ENCODE measurements at regions not wholly inside any gene's neighbourhood (a gene's known extent, or its start where the extent isn't known, plus 50 kb on each side); places are given as distances from the start of the nearest gene placed in this dataset.
"Not testable (repeated sequence)": the region's sequence is repeated elsewhere in the genome, so short reads cannot be mapped to it uniquely, and the experiment has no call there.

DNA sequence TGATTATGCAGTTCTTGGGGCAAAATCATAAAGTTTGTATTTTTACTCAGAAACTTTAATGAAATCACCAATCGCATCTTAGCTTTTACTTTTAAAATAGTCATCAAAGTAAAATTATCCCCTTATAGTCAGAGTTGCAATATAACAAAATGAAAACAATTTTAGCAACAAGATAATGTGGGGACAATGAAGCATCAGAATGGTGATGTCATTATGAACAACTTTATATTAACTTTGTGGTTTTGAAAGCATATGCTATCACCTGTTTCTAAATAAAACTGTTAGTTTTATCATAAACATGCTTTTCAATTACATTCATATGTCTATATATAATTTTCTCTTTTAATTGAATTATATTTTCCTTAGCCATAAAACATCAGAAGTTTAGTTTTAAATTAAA, 856.8 kb downstream of the CDH9 start:
- DNase-seq: no peak

DNA sequence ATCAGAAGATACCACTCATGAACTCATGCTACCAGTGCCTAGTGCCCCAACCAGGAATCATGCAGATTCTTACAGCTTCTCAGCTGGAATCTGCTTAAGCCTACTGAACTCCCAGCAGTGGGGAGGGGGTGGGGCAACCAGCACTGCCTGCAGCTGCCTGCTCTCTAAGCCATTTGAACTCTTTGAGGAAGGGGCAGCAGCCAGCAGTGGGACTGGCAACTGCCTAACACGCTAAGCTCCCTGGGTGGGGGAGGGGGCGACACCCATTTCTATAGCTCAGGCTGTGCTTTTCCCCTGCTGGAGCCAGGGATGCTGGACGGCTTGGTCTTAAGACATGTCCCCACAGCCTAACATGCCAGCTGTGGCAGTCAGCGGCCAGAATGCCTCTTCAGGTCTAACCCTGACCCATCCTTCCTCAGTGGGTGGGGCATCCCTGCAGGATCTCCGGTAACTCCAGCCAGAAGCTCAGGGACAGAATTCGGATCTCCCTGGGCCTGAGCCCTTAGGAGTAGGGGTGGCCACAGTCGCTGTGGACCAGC, 889.7 kb downstream of the CDH9 start:
- no peak for DNase-seq

DNA sequence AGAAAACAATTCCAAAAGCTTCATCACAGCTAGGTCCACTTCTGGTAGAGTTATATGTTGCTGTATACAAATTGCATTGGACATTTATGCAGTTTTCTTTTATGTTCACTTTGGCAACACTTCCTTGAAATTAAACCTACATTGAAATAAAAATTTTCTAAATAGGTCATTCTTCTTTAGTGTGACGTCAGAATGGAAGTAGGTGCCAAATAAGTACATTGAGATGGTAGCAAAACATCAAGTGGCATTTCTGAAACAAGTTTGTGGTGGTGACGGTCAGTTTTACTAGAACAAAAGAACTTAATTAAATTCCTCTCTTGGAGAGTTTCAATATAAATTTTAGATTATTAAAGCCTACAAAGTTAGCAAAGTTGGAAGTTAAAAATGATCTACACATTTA, 895.1 kb downstream of the CDH9 start:
- no peak for DNase-seq

DNA sequence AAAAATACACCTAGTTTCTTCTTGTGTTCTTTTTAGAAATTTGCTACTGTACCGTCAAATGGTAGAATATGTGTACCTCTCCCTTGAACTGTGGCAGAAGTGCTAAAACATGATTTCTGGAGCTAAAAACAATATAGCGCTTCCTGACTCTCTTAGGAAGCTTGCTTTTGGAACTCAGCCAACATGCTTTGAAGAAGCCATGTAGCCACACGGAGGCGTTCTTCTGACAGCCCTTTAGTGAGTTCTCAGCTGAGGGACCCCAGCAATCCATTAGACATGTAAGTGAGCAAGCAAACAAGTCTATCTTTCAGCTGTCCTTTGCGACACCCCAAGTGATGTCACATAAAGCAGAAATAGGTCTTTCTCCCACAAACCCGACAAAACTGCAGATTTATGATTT, 917.0 kb downstream of the CDH9 start:
- DNase-seq: peak in 1 of 2 experiments; percentile 31

DNA sequence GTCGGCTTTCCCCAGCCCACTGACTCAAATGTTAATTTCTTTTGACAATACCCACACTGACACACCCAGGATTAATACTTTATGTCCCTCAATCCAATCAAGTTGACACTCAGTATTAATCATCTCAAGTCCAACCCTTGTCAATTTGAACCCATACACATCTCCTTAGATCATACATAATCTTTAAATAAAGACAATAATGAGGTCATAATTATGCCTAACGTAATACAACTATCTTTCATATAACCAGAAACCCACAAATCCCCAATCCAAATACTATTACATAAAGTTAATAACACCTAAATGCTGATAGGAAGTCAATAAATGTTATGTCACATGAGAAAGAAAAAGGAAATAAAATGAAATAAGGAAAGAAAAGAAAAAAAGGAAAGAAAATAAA, 934.2 kb downstream of the CDH9 start:
- no peak for DNase-seq

DNA sequence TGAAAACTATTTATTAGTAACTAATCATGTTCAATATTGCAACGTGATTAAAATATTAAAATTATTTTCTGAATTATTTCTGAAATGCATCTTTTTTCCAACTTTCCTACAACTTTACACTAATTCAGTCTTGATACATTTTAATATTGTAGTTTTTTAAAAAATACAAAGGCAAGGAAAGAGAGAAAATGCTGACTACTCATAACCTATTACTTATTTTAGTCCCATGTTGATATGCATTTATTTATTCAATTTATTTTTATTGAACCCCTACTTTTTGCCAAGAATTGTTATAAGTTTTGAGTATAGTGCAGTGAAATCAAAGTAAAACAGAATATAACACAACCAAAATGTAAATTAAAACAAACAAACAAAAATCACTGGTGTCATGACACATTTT, 978.2 kb downstream of the CDH9 start:
- no peak for DNase-seq

DNA sequence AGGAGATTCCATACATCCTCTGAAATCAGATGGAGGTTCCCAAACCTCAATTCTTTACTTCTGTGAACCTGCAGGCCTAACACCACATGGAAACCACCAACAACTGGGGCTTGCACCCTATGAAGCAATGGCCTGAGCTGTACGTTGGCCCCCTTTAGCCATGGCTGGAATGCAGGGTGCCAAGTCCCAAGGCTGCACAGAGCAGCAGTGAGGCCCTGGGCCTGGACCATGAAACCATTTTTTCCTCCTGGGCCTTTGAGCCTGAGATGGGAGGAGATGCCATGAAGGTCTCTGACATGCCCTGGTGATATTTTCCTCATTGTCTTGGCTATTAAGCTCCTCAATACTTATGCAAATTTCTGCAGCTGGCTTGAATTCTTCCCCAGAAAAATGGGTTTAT, 983.8 kb downstream of the CDH9 start:
- no peak for DNase-seq

DNA sequence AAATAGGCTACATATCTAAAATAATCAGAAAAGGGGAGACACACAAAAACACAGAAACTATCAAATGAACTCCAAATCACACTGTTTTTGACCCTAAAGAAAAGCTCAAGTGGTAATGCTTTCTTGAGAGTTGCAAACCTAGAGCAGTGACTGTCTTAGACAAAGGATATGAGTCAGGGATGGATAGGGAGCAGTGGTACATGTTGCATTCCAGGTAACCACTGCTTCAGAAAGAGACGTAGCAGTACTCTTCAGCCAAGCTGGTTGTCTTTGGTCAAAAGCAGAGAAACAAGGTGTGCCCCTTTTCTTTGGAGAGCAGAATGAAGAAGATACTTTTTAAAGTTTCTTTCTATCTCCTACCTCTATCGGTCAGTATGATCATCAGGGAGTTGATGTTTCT, 1003.6 kb downstream of the CDH9 start:
- no peak for DNase-seq

DNA sequence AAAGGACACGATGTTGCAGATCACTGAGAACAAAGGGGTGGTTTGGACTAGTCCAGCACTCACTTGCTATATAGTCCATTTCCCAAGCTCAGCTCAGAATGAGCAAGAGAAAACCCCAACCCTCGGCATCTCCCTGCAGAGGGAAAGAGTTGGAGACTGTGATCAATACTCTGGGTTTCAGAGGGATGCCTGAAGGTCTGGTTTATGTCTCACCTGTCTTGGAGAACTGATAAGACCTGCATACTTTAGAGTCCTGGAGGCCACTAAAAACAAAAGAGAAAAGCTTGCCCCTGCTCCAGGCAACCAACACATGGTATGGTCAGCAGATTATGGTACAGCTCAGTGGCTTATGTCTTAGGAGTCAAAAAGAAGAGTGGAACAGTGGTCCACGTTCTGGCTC, 1006.9 kb downstream of the CDH9 start:
- no peak for DNase-seq

DNA sequence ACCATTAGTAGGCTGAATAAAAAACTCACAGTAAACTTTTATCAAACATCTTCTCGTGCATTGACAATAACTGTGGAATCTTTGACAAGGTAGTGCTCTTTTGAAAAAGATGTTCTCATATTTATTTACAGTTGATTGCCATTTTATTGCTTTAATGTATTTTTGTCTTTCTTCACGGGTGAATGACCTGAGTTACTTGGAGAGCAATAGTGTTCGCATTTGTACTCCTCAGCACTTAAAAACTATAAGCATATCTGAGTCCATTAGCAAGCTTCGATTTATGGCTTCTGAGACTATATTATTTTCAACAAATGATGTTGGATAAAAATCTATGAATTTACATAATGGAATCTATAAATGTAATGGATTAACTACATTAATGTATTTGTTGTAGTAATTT, 1012.3 kb downstream of the CDH9 start:
- no peak for DNase-seq

DNA sequence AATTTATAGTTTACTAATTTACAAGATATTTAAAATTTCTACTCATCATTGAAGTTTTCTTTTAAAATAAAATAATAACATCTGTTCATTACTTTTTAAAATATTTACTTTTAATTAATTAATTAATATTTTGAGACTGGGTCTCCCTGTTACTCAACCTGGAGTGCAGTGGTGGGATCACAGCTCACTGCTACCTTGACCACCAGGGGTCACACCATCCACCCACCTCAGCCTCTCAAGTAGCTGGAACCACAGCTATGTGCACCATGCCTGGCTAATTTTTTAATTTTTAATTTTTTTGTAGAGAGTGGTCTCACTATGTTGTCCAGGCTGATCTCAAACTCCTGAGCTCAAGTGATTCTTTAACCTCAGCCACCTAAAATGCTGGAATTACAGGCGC, 1013.6 kb downstream of the CDH9 start:
- DNase-seq: peak in 1 of 2 experiments; percentile 13

DNA sequence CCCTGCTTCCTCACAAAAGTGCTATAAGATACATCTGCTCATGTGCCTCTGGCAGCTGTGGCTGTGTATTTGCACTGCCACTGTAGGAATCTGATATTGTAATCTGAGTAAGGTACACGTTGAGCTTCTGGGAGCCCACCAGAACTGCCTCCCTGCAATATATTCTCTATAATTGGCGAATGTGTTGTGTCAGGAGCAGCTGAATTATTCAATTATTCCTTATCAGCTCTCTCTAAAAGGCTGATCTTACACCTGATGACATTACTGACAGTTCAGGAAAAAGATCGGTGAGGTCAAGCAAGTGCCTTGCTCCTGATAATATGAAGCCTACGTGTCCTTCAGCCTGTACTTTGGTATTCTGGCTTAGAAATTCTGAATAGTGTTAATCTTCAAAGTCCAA, 1015.0 kb downstream of the CDH9 start:
- DNase-seq: no peak

DNA sequence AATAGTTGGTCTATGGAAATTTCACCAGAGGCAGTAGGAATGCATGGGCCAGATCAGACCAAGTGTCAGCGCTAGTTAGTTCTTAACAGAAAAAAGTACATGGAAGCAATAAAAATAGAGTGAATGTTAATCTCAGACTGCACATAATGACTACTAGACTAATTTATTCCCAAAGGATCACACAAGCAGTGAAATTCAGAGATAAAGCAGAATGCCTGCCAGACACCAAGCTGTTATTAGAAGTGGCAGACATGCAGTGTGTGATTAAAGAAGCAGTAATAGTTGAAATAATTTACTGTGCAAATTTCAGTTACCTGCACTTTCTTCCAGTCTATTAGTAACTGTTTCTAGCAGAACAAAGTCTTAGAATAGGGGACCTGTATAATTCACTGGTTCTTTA, 1024.2 kb downstream of the CDH9 start:
- DNase-seq: no peak

DNA sequence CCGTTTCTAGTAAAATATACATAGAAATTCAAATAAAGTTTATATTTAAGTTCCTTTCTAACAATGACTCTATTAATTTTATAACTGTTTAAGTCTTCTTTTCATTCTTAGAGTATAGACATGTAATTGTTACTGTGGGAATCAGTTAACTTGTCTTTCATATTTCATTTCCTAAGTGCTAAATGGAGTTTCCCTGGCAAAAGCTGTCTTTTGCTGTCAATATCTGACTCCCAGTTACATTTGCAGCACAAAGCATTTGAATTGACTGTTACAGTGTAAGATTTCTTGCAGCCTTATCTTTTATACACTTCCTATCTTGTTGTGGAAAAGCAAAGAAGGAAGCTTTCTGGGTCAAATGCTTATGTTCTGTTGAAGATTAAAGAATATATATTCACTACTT, 1026.3 kb downstream of the CDH9 start:
- no peak for DNase-seq

DNA sequence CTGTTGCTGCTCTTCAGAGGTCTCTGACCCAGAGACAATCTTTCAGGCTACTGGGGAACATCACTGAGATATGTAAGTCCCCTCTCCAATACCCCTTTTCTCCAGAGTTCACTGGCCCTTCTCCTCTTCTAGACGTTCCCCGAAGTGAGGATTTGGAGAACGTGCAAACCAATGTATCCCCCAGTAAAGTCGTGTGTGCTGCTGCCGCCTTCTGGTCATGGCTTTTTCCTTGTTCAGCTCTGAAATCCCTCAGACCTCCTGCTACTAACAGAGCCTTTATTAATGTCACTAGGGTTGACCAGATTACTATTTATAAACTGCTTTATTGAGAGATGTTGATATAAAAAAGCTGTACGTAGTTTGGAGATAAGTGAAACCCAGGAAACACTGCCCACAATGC, 1028.6 kb downstream of the CDH9 start:
- DNase-seq: peak in 1 of 2 experiments; percentile 27

DNA sequence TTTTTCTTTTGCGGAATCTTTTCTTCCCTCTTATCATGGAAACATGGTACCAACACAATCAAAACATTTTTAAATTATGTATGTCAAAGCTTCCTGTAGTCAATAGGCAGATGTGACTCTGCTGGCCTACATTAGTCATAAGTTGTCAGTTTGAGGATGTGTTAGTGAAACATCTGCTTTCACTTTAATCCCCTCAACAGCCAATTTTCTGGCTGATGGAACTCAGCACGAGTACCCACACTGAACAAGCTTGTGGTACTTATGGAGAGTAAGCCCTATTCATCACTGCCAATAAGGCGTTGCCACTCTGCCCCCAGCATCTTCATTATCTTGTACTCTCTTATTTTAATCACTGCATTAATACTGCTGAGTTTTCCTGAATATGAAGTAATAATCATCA, 1034.4 kb downstream of the CDH9 start:
- DNase-seq: no peak

DNA sequence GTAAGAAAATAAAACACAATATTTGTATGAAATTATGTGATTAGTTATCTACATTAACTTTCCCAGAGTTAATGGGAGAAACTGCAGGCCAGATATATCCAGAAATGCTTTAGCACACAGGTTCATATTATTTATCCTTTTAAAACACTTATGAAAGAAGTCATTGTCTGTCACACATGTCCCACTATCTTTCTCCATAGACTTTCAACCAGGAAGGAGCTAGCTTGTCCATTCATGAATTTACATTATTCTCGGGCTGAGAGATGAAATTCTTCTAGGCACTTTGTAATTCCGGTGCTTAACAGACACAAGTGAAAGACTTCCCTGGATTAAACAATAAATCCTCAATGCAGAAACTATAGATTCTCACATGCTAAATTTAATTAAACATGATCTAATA, 1043.2 kb downstream of the CDH9 start:
- no peak for DNase-seq

DNA sequence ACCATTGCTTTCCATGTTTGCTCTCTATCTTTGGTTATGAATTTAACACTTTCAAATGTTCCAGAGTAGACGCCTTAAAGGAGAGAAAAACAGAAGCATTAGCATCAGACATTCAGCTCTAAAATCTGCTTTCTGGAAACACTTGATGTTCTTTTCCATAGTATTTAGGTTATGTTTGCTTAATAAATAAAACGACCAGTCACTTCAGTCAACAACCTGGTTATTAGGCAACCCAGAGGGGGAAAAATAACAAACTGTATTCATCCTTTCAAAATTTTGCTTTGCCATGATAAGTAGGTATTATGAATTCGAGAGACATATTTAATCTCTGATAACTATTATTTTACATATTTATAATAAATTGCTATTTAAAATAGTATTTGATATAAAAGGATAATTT, 1044.7 kb downstream of the CDH9 start:
- DNase-seq: no peak

DNA sequence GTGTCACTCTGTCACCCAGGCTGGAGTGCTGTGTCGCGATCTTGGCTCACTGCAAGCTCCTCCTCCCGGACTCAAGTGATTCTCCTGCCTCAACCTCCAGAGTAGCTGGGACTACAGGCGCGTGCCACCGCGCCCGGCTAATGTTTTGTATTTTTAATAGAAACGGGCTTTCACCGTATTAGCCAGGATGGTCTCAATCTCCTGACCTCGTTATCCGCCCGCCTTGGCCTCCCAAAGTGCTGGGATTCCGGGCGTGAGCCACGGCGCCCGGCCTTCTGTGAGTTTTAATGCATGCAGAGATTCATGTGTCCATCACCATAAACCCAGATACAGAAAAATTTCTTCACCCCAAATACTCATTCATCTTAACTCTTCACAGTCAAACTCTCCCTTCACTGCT, 1046.7 kb downstream of the CDH9 start:
- DNase-seq: no peak

DNA sequence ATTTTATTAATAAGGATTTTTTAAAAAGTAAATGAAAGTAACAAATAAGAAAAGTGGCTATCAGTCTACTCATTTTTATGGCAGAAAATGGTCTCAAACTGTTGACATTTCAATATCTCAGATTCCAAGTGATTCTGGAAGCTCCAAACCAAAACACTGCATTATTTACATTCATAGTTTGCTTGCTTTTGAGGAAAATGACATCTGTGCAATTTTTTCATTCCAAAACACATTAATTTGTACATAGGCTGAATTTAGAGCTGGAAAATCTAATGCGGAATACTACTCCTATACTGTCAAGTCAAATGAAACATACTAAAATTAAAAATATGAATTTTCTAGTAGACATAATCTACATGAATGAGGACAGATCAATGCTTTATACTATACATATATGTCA, 1047.6 kb downstream of the CDH9 start:
- no peak for DNase-seq

DNA sequence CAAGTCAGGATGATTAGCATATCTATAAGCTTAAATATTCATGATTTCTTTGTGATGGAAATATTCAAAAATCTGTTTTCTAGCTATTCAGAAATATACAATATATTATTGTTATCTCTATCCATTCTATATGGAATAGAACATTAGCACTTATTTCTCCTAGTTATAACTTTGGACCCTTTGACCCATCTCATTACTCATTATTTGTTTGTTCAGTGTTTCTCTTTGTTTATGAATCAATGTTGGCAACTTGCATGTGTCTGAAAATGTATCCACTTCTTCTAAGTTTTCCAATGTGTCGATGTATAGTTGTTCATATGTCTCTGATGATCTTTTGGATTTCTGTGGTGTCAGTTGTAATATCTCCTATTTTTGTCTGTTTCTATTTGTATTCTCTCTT, 1059.3 kb downstream of the CDH9 start:
- no peak for DNase-seq

DNA sequence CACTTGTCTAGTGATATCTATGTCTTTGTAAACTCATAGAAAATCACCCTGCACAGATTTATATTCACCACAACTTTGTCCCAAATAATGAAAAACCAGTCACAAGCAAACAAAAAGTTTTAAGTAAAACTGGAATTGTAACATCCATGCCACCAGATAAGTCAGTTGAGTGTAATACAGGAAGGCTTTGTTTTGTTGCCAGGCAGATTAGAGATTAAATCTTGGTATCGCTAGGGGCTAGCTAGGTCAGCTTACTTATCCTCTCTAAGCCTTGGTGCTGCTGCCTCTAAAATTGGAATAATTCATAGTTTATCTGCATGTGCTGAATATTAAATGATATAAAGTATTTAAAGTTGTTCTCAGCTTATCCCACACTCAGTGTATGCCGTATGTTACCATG, 1062.5 kb downstream of the CDH9 start:
- no peak for DNase-seq

DNA sequence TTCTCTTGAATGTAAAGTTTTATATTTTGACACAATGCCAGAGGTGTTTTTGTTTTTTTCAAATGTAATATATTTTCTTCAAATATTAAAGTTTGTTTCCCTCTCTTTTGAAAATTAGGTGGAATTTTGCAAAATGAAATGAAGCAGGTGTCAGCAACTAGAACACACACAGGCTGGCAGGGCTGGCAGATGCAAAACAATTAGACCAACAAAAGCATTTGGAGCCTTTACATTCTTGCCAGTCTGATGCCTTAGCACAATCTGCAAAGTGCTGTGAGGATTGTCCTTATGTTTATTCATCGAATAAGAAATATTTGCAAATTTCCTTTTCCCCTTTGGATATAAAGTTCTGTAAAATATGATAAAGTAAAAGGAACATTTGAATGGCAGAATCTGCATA, 1063.9 kb downstream of the CDH9 start:
- DNase-seq: no peak

DNA sequence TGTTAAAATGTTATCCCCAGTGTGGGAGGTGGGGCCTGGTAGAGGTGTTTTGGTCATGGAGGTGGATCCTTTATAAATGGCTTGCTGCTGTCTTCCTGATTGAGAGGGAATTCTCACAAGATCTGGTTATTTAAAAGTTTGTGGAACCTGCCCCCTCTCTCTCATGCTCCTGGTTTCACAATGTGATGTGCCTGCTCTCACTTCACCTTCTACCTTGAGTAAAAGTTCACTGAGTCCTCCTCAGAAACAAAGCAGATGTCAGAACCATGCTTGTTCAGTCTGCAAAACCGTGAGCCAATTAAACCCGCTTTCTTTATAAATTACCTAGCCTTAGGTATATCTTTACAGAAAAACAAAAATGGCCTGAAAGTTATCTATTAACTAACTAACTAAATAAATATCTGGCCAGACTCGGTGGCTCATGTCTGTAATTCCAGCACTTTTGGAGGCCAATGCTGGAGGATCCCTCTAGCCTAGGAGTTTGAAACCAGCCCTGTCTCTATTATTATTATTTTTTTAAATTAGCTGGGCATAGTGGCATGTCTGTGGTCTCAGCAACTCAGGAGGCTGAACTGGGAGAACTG, 1067.4 kb downstream of the CDH9 start:
- DNase-seq: no peak

DNA sequence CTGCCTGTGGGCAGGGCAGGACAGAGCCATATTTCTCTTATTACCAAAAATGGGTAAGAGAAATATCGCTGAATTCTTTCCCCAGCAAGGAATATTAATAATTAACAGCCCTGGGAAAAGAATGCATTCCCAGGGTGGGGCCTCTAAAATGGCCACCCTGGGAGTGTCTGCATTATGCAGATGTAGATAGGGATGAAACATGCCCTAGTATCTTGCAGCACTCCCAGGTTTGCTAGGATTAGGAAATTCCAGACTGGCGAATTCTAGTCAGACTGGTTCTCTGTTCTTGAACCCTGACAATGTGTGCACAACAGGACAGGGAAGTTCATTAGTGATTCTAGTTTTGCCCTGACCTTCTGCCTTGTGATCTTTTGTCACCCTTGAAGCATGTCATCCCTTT, 1069.3 kb downstream of the CDH9 start:
- DNase-seq: not testable (repeated sequence)

DNA sequence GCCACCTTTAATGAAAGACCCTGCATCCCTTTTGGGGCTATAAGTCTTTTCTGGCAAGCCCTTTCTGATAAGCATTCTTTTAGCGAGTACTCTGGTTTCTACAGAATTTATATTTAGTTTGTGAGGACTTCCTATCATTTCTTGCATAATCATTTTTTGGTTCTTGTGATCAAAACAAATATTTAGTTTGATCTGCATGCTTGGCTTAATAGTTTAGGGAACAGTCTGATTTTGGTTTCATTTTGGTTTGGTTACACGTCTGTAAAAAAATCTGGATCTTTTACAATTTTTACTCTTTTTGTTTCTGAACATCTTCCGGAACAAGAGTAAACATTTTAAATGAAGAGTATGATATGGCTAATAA, 1074.4 kb downstream of the CDH9 start:
- no peak for DNase-seq

All from NCI-H526 (cell line).